ENCODE measurements at regions not wholly inside any gene's neighbourhood (a gene's known extent, or its start where the extent isn't known, plus 50 kb on each side); places are given as distances from the start of the nearest gene placed in this dataset.

DNA sequence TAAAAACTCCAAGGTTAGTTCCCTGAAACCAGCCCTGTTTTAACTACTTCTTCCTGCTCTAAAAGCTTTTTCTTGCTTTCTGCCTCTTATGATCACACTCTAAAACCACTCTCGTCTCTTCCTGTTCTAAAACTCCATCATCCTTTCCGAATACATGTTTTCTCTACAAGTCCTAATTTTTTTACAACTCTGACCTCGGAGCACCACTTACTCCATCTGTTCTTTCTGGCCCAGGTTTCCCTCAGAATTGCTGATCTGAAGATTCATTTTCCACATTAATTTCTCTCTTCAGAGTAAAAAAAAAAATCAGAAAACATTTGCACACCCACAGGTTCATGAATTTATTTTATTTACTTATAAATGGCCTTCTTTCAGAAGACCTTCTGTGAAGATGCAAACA, 265.7 kb upstream of the CADM1 start:
- TF ChIP-seq, protein P1, sequence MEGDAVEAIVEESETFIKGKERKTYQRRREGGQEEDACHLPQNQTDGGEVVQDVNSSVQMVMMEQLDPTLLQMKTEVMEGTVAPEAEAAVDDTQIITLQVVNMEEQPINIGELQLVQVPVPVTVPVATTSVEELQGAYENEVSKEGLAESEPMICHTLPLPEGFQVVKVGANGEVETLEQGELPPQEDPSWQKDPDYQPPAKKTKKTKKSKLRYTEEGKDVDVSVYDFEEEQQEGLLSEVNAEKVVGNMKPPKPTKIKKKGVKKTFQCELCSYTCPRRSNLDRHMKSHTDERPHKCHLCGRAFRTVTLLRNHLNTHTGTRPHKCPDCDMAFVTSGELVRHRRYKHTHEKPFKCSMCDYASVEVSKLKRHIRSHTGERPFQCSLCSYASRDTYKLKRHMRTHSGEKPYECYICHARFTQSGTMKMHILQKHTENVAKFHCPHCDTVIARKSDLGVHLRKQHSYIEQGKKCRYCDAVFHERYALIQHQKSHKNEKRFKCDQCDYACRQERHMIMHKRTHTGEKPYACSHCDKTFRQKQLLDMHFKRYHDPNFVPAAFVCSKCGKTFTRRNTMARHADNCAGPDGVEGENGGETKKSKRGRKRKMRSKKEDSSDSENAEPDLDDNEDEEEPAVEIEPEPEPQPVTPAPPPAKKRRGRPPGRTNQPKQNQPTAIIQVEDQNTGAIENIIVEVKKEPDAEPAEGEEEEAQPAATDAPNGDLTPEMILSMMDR (IDR thresholded peaks at IDR 0.05): no peak
- TF ChIP-seq POLR2A (IDR thresholded peaks at IDR 0.05): no peak
- TF ChIP-seq EP300 (IDR thresholded peaks at IDR 0.05): no peak

All from suprapubic skin (tissue), 3 donors.